HepG2 (cell line): ENCODE measurements at regions not wholly inside any gene's neighbourhood (a gene's known extent, or its start where the extent isn't known, plus 50 kb on each side); places are given as distances from the start of the nearest gene placed in this dataset.

Source experiments
- ATAC-seq: fragments of 200-7000 bp; cut with Tn5 transposase; 3 replicates; pipeline ENCODE4 v1.9.1; 2020; ENCODE audit warnings: mild to moderate bottlenecking, moderate library complexity
- BruUV-seq: library from RNA; stranded (reverse); fragments of 400-500 nt; replicated peaks from 2 replicates; lab custom pipeline; 2021; lab: Mats Ljungman, UMichigan
- CTCF ChIA-PET: fragments of 300-600 bp; formaldehyde crosslinking; extraction: SDS; loops from one replicate; lab custom pipeline; 2021; ENCODE audit warnings: low total read pairs, inconsistent platforms, low intra/inter-chr PET ratio; lab: Yijun Ruan, JAX
- POLR2A ChIA-PET: fragments of 350-600 bp; sonication (Branson Sonifier 250); formaldehyde crosslinking; loops from one replicate; lab custom pipeline; 2020; ENCODE audit warnings: antibody characterized with exemption, inconsistent platforms; lab: Yijun Ruan, JAX
- DNase-seq: peaks from one replicate; pipeline ENCODE4 v3.0.0-alpha.2; 2015; ENCODE audit warnings: low spot score
- FAIRE-seq: peaks from 3 replicates; lab custom pipeline; 2011; peaks lifted over from hg19 to GRCh38; lab: Jason Lieb, UNC
- H2AFZ ChIP-seq: one replicate; pipeline ENCODE4 v1.6.1; 2011; ENCODE audit warnings: low read length, inconsistent platforms
- H3K27ac ChIP-seq: fragments of 300-600 bp; 3 replicates; pipeline ENCODE4 v1.8.0; 2011; ENCODE audit warnings: mixed run types, mild to moderate bottlenecking, mixed read lengths, low read length, inconsistent platforms; ENCODE audit not compliant: insufficient read depth; ENCODE audit errors: extremely low read length
- H3K27me3 ChIP-seq, 2 experiments: fragments of 200-600 bp in 1 of 2; 2 replicates in 1 of 2; 3 replicates in 1 of 2; pipeline versions ENCODE4 v1.6.0 to v1.8.0; 2011; ENCODE audit warnings: low read length in 2 of 2, mild to moderate bottlenecking in 2 of 2, moderate library complexity in 2 of 2, inconsistent platforms in 1 of 2; ENCODE audit not compliant: insufficient read depth in 2 of 2, control insufficient read depth in 1 of 2
- H3K36me3 ChIP-seq, 2 experiments: fragments of 200-600 bp in 1 of 2; replicated peaks in 1 of 2; 2 replicates in 1 of 2; 3 replicates in 1 of 2; pipeline versions ENCODE4 v1.5.1 to v1.8.0; 2011; ENCODE audit warnings: low read length in 2 of 2, inconsistent platforms in 1 of 2; ENCODE audit not compliant: insufficient read depth in 2 of 2, control insufficient read depth in 1 of 2
- H3K4me1 ChIP-seq: 2 replicates; pipeline ENCODE4 v1.5.1; 2012; ENCODE audit warnings: low read length, inconsistent platforms; ENCODE audit not compliant: insufficient read depth
- H3K4me2 ChIP-seq: 2 replicates; pipeline ENCODE4 v1.6.0; 2011; ENCODE audit warnings: low read depth, low read length, inconsistent platforms
- H3K4me3 ChIP-seq, 3 experiments: fragments of 200-600 bp in 1 of 3; sonication (generic), shearing (Covaris generic) in 1 of 3; replicated peaks in 1 of 3; 2 replicates each; pipeline ENCODE4 v1.5.1; 2011 to 2016; ENCODE audit warnings: low read length in 3 of 3, inconsistent platforms in 2 of 3, low read depth in 2 of 3, mild to moderate bottlenecking in 2 of 3, control low read depth in 1 of 3, mixed read lengths in 1 of 3; ENCODE audit not compliant: insufficient read depth in 1 of 3
- H3K79me2 ChIP-seq: one replicate; pipeline ENCODE4 v1.6.1; 2011; ENCODE audit warnings: low read length, inconsistent platforms; ENCODE audit not compliant: insufficient read depth
- H3K9ac ChIP-seq: 2 replicates; pipeline ENCODE4 v1.6.0; 2011; ENCODE audit warnings: mild to moderate bottlenecking, low read depth, low read length, inconsistent platforms; ENCODE audit not compliant: insufficient read depth
- H3K9me3 ChIP-seq: 2 replicates; pipeline ENCODE4 v1.5.1; 2012; ENCODE audit warnings: mild to moderate bottlenecking, low read length
- H4K20me1 ChIP-seq: 2 replicates; pipeline ENCODE4 v1.6.0; 2011; ENCODE audit warnings: inconsistent platforms, mild to moderate bottlenecking, low read length, moderate library complexity; ENCODE audit not compliant: insufficient read depth
- FOXA1 ChIP-seq, 2 experiments: fragments of 450-650 bp in 1 of 2; sonication (generic) in 1 of 2; formaldehyde crosslinking in 1 of 2; IDR thresholded peaks; 2 replicates each; pipeline versions ENCODE4 v1.4.0 to v1.6.1; 2016 to 2020; ENCODE audit warnings: missing genetic modification reagents in 1 of 2
- GATAD2A ChIP-seq: IDR thresholded peaks from 2 replicates; pipeline ENCODE4 v1.6.1; 2016
- MYNN ChIP-seq: sonication (generic); formaldehyde crosslinking; IDR thresholded peaks from 2 replicates; pipeline ENCODE4 v1.4.0; 2020; ENCODE audit warnings: mild to moderate bottlenecking, low read depth, missing genetic modification reagents
- PPARG ChIP-seq: conservative IDR thresholded peaks from 2 replicates; pipeline ENCODE4 v1.6.1; 2016; ENCODE audit warnings: missing biosample characterization, missing genetic modification reagents
- SIX1 ChIP-seq: sonication (generic); formaldehyde crosslinking; IDR thresholded peaks from 2 replicates; pipeline ENCODE4 v1.4.0; 2020; ENCODE audit warnings: missing genetic modification reagents, borderline replicate concordance
- ZMYM4 ChIP-seq: sonication (generic); formaldehyde crosslinking; IDR thresholded peaks from 2 replicates; pipeline ENCODE4 v1.8.1; 2023; ENCODE audit warnings: mild to moderate bottlenecking, missing genetic modification reagents
- ZNF317 ChIP-seq: sonication (generic); formaldehyde crosslinking; IDR thresholded peaks from 2 replicates; pipeline ENCODE4 v1.5.0; 2020; ENCODE audit warnings: mild to moderate bottlenecking, missing genetic modification reagents
- ZNF318 ChIP-seq: sonication (generic); formaldehyde crosslinking; IDR thresholded peaks from 2 replicates; pipeline ENCODE4 v1.4.0; 2020; ENCODE audit warnings: mild to moderate bottlenecking, missing genetic modification reagents
- ZNF333 ChIP-seq: sonication (generic); formaldehyde crosslinking; IDR thresholded peaks from 2 replicates; pipeline ENCODE4 v1.4.0; 2020; ENCODE audit warnings: mild to moderate bottlenecking, missing genetic modification reagents, borderline replicate concordance
- ZNF431 ChIP-seq: sonication (generic); formaldehyde crosslinking; IDR thresholded peaks from 2 replicates; pipeline ENCODE4 v1.9.0; 2022; ENCODE audit warnings: missing genetic modification reagents, low read depth, mild to moderate bottlenecking, borderline replicate concordance
- ZNF614 ChIP-seq: IDR thresholded peaks from 2 replicates; pipeline ENCODE4 v1.6.1; 2018; ENCODE audit warnings: missing biosample characterization, missing genetic modification reagents, inconsistent platforms, borderline replicate concordance
- ZNF883 ChIP-seq: sonication (generic); formaldehyde crosslinking; IDR thresholded peaks from 2 replicates; pipeline ENCODE4 v1.5.1; 2020; ENCODE audit warnings: mild to moderate bottlenecking, missing genetic modification reagents; ENCODE audit errors: not compliant biosample characterization
- WGBS: methylation state at CpG from one replicate; pipeline ENCODE4 v1.1.6; 2017; ENCODE audit warnings: low lambda C conversion rate; 5-methylcytosine and 5-hydroxymethylcytosine counted together
- in situ Hi-C: cut with HindIII; loops from 2 replicates; pipeline ENCODE4 v1.10.0; 2017; ENCODE audit warnings: low pct_unique_long_range_greater_than_20kb; ENCODE audit not compliant: extremely low pct_ligation_motif_present
- intact Hi-C: fragments of 100-400 bp; cut with micrococcal nuclease; formaldehyde crosslinking; loops from one replicate; pipeline ENCODE4 v1.10.0; 2022; ENCODE audit not compliant: unreplicated experiment
- TF ChIP-seq, protein P1 (sequence below): sonication (generic); formaldehyde crosslinking; IDR thresholded peaks from 2 replicates; pipeline ENCODE4 v1.5.0; 2020; ENCODE audit warnings: missing genetic modification reagents, mild to moderate bottlenecking, borderline replicate concordance

DNA sequence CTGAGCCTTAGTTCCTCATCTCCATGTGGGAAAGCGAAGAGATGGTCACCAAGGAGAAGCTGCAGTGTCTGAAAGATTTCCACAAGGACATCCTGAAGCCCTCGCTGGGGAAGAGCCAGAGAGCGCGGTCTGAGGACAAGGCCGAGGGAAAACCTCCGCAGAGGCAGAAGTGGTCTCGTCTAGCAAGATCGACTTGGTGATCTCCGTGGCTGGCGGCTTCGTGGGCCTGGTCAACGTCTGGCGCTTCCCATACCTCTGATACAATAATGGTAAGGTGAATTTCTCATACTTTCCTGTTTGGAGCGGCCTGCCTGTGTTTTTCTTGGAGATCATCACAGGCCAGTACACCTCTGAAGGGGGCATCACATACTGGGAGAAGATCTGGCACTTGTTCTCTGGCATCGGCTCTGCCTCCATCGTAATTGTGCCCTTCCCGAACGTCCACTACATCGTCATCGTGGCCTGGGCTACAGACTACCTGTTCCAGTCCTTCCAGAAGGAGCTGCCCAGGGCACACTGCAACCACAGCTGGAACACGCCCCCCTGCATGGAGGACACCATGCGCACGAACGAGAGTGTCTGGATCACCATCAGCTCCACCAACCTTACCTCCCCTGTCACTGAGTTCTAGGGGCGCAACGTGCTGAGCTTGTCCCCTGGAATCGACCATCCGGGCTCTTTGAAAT is 841.1 kb upstream of the TMPRSS15 start:
- POLR2A ChIA-PET: no interaction called here
- Histone ChIP-seq H3K9ac (no peak overlapping the region), H3K9me3 (peaks cover 82% of the 10 kb centered on the region), H3K79me2 (no peaks in the 10 kb centered on the region), H3K27ac (no peak overlapping the region), H4K20me1 (no peaks in the 10 kb centered on the region), H3K27me3 (no peaks in the 10 kb centered on the region), H3K4me3 (no peak overlapping the region), H3K36me3 (no peaks in the 10 kb centered on the region), H3K4me2 (no peak overlapping the region), H3K4me1 (no peaks in the 10 kb centered on the region), H2AFZ (no peak overlapping the region)
- CTCF ChIA-PET: no interaction called here
- no peak for DNase-seq
- FAIRE-seq: no peak
- WGBS: 51% methylated on average over 21 of the region's 28 CpGs
- TF ChIP-seq, protein P1, sequence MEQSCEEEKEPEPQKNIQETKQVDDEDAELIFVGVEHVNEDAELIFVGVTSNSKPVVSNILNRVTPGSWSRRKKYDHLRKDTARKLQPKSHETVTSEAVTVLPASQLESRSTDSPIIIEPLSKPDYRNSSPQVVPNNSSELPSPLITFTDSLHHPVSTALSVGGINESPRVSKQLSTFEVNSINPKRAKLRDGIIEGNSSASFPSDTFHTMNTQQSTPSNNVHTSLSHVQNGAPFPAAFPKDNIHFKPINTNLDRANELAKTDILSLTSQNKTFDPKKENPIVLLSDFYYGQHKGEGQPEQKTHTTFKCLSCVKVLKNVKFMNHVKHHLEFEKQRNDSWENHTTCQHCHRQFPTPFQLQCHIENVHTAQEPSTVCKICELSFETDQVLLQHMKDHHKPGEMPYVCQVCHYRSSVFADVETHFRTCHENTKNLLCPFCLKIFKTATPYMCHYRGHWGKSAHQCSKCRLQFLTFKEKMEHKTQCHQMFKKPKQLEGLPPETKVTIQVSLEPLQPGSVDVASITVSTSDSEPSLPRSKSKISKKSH: no peak
- TF ChIP-seq GATAD2A (no peak), ZNF431 (CRISPR knock-in tag) (no peak), ZNF318 (CRISPR knock-in tag) (no peak), ZMYM4 (CRISPR knock-in tag) (no peak), PPARG (CRISPR knock-in tag) (no peak), MYNN (CRISPR knock-in tag) (no peak), ZNF614 (CRISPR knock-in tag) (no peak), FOXA1 (IDR thresholded peaks at IDR 0.05) (no peak), FOXA1 (CRISPR knock-in tag; IDR thresholded peaks at IDR 0.05) (no peak), ZNF883 (CRISPR knock-in tag) (no peak), ZNF333 (CRISPR knock-in tag) (no peak), ZNF317 (CRISPR knock-in tag) (no peak), SIX1 (CRISPR knock-in tag) (no peak)
- intact Hi-C loops (no loop called here), in situ Hi-C loops (no loop called here)
- ATAC-seq: no peak
- BruUV-seq: no TSS peak
